ENCODE measurements at regions not wholly inside any gene's neighbourhood (a gene's known extent, or its start where the extent isn't known, plus 50 kb on each side); places are given as distances from the start of the nearest gene placed in this dataset.

DNA sequence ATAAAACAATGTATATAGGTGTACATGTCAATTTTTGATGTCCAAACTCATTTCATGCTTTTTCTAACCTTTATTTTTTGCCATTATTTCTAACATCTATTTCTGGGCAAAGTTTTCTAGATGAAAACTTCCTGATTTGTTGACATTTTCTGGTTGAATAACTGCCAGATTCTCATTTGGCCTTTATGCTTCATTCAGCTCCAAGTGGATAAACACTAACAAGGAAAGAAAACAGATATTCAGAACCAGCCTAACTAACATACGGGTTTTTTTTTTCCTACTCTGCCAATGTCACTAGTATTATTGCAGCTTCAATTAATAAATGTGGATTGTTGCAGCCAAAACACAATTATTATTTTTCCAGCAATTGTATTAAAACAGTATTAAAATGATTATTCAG lies 50.9 kb upstream of the RAP1GDS1 start:
- H3K4me2 ChIP-seq (ENCODE audit: low read length): no peak overlapping the region
- no peaks in the 10 kb centered on the region for H4K20me1 ChIP-seq (ENCODE audit: insufficient read depth, low read length)
- FAIRE-seq (no peak), DNase-seq (ENCODE audit: low read depth) (no peak)
- Mint-ChIP-seq H3K27ac (ENCODE audit: unreplicated experiment) (no peak overlapping the region), H3K4me3 (ENCODE audit: unreplicated experiment) (no peak overlapping the region), H3K27me3 (ENCODE audit: low read depth, unreplicated experiment) (no peaks in the 10 kb centered on the region), H3K4me1 (ENCODE audit: low read depth, unreplicated experiment) (no peaks in the 10 kb centered on the region), H3K9me3 (ENCODE audit: unreplicated experiment) (no peaks in the 10 kb centered on the region), H3K36me3 (ENCODE audit: low read depth, unreplicated experiment) (no peaks in the 10 kb centered on the region)
- no peak overlapping the region for H3K27ac ChIP-seq (ENCODE audit: low read depth, low read length)
- no peaks in the 10 kb centered on the region for H3K36me3 ChIP-seq (ENCODE audit: insufficient read depth, low read length)
- H3K9ac ChIP-seq (ENCODE audit: low read length): no peak overlapping the region
- TF ChIP-seq, protein P1, sequence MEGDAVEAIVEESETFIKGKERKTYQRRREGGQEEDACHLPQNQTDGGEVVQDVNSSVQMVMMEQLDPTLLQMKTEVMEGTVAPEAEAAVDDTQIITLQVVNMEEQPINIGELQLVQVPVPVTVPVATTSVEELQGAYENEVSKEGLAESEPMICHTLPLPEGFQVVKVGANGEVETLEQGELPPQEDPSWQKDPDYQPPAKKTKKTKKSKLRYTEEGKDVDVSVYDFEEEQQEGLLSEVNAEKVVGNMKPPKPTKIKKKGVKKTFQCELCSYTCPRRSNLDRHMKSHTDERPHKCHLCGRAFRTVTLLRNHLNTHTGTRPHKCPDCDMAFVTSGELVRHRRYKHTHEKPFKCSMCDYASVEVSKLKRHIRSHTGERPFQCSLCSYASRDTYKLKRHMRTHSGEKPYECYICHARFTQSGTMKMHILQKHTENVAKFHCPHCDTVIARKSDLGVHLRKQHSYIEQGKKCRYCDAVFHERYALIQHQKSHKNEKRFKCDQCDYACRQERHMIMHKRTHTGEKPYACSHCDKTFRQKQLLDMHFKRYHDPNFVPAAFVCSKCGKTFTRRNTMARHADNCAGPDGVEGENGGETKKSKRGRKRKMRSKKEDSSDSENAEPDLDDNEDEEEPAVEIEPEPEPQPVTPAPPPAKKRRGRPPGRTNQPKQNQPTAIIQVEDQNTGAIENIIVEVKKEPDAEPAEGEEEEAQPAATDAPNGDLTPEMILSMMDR (IDR thresholded peaks at IDR 0.05; ENCODE audit: insufficient read depth, low read depth, low read length): no peak
- no peak for TF ChIP-seq EZH2 (IDR thresholded peaks at IDR 0.05; ENCODE audit: insufficient read depth, low read length)
- H3K79me2 ChIP-seq (ENCODE audit: insufficient read depth, low read length): no peaks in the 10 kb centered on the region
- no peaks in the 10 kb centered on the region for H3K27me3 ChIP-seq (ENCODE audit: insufficient read depth, low read length)
- no peaks in the 10 kb centered on the region for H3K4me1 ChIP-seq (ENCODE audit: insufficient read depth, low read length)
- no peak overlapping the region for H2AFZ ChIP-seq (ENCODE audit: low read depth, low read length)
- no peaks in the 10 kb centered on the region for H3K9me3 ChIP-seq (ENCODE audit: insufficient read depth, low read depth, low read length)
- no peak overlapping the region for H3K4me3 ChIP-seq (ENCODE audit: insufficient read depth, low read depth, low read length)

DNA sequence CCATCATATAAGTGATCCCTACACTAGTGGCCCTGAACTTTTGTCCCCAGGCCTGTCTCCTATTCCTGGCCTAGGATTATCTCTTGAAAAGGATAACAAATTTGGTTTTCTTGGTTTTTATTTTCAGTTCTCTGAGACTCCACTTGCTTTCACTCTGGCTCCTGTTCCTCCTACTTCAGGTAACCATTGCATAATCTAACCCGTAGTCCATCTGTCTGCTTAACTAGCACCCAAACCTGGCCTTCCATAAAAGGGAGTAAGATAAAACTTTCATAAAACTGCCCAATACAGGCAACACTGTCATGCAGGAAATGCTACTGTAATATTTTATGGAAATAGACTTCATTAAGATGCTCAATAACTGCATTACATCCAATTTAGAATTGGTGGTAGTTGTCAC lies 52.1 kb upstream of the RAP1GDS1 start:
- Histone ChIP-seq H3K9me3 (ENCODE audit: insufficient read depth, low read depth, low read length) (no peaks in the 10 kb centered on the region), H4K20me1 (ENCODE audit: insufficient read depth, low read length) (no peaks in the 10 kb centered on the region), H3K27me3 (ENCODE audit: insufficient read depth, low read length) (no peaks in the 10 kb centered on the region), H3K9ac (ENCODE audit: low read length) (no peak overlapping the region), H3K4me1 (ENCODE audit: insufficient read depth, low read length) (no peaks in the 10 kb centered on the region), H3K4me3 (ENCODE audit: insufficient read depth, low read depth, low read length) (no peak overlapping the region), H2AFZ (ENCODE audit: low read depth, low read length) (no peak overlapping the region), H3K79me2 (ENCODE audit: insufficient read depth, low read length) (no peaks in the 10 kb centered on the region), H3K4me2 (ENCODE audit: low read length) (no peak overlapping the region), H3K27ac (ENCODE audit: low read depth, low read length) (no peak overlapping the region), H3K36me3 (ENCODE audit: insufficient read depth, low read length) (no peaks in the 10 kb centered on the region)
- Mint-ChIP-seq H3K4me1 (ENCODE audit: low read depth, unreplicated experiment) (no peaks in the 10 kb centered on the region), H3K36me3 (ENCODE audit: low read depth, unreplicated experiment) (no peaks in the 10 kb centered on the region), H3K27ac (ENCODE audit: unreplicated experiment) (no peak overlapping the region), H3K4me3 (ENCODE audit: unreplicated experiment) (no peak overlapping the region), H3K9me3 (ENCODE audit: unreplicated experiment) (no peaks in the 10 kb centered on the region), H3K27me3 (ENCODE audit: low read depth, unreplicated experiment) (no peaks in the 10 kb centered on the region)
- no peak for FAIRE-seq
- no peak for TF ChIP-seq EZH2 (IDR thresholded peaks at IDR 0.05; ENCODE audit: insufficient read depth, low read length)
- TF ChIP-seq, protein P1 (IDR thresholded peaks at IDR 0.05; ENCODE audit: insufficient read depth, low read depth, low read length): no peak
- no peak for DNase-seq (ENCODE audit: low read depth)

DNA sequence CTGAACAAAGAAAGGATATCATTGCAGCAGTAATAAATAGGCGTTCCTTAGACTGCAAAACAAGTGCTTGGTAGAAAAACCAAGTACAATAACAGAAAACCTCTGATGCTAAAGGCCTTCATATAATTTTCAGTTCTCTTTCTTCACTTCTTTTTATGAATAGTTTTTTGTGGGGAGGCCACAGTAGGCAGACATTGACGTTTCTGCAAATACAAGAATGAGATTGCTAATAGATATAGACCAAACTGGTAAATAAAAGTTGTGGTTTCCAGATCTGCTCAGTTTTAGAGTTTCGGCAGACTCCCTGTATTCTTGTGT lies 57.0 kb upstream of the RAP1GDS1 start:
- Mint-ChIP-seq H3K9me3 (ENCODE audit: unreplicated experiment) (peaks cover 3% of the 10 kb centered on the region), H3K4me1 (ENCODE audit: low read depth, unreplicated experiment) (no peaks in the 10 kb centered on the region), H3K36me3 (ENCODE audit: low read depth, unreplicated experiment) (no peaks in the 10 kb centered on the region), H3K27me3 (ENCODE audit: low read depth, unreplicated experiment) (no peaks in the 10 kb centered on the region), H3K27ac (ENCODE audit: unreplicated experiment) (no peak overlapping the region), H3K4me3 (ENCODE audit: unreplicated experiment) (no peak overlapping the region)
- no peaks in the 10 kb centered on the region for H3K36me3 ChIP-seq (ENCODE audit: insufficient read depth, low read length)
- no peak overlapping the region for H3K27ac ChIP-seq (ENCODE audit: low read depth, low read length)
- H3K79me2 ChIP-seq (ENCODE audit: insufficient read depth, low read length): no peaks in the 10 kb centered on the region
- H3K9me3 ChIP-seq (ENCODE audit: insufficient read depth, low read depth, low read length): no peaks in the 10 kb centered on the region
- H4K20me1 ChIP-seq (ENCODE audit: insufficient read depth, low read length): no peaks in the 10 kb centered on the region
- DNase-seq (ENCODE audit: low read depth) (no peak), FAIRE-seq (no peak)
- H3K9ac ChIP-seq (ENCODE audit: low read length): no peak overlapping the region
- TF ChIP-seq, protein P1 (IDR thresholded peaks at IDR 0.05; ENCODE audit: insufficient read depth, low read depth, low read length): no peak
- TF ChIP-seq EZH2 (IDR thresholded peaks at IDR 0.05; ENCODE audit: insufficient read depth, low read length): no peak
- H3K27me3 ChIP-seq (ENCODE audit: insufficient read depth, low read length): no peaks in the 10 kb centered on the region
- H3K4me1 ChIP-seq (ENCODE audit: insufficient read depth, low read length): no peaks in the 10 kb centered on the region
- H3K4me2 ChIP-seq (ENCODE audit: low read length): no peak overlapping the region
- H3K4me3 ChIP-seq (ENCODE audit: insufficient read depth, low read depth, low read length): no peak overlapping the region
- H2AFZ ChIP-seq (ENCODE audit: low read depth, low read length): no peak overlapping the region
